ENCODE measurements at regions not wholly inside any gene's neighbourhood (a gene's known extent, or its start where the extent isn't known, plus 50 kb on each side); places are given as distances from the start of the nearest gene placed in this dataset.

DNA sequence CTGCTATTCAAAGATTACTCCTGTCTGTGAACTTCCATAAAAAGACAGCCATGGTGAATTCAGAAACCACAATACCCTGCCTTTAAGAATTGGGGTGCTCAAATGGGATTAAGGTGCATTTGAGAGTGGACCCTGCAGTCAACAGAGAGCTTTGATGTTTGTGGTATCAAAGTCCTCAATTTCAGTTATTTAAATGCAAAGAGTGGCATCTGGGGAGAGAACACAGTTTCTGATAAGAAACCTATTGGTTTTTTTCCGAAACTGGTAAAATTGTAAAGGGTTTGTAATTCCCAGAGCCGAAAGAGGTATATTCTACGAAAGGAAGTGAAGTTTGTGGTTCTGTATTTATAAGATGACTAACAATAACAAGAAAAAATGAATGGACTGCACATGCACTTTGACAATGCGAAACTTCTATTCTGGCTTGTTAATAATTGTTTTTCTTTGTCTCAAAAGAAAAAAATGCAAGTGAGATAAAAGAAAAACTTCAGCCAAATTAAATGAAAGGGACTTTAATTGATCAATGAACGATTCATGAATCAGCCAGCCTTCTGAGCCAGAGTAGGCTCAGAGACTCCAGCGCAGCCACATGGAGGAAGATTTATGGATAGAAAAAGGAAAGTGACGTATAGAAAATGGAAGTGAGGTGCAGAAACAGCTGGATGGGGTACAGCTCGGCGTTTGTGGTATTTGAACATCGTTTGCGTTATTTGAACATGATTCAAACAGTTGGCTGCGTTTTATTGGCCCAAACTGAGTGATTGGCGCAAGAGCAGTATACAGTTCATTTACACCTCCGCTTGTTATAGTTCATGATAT lies 70.5 kb upstream of the DUSP22 start:
- DNase-seq = no peak
- H3K27ac ChIP-seq = no peak overlapping the region
- H3K4me3 ChIP-seq (ENCODE audit: low read depth, low read length) = no peak overlapping the region

DNA sequence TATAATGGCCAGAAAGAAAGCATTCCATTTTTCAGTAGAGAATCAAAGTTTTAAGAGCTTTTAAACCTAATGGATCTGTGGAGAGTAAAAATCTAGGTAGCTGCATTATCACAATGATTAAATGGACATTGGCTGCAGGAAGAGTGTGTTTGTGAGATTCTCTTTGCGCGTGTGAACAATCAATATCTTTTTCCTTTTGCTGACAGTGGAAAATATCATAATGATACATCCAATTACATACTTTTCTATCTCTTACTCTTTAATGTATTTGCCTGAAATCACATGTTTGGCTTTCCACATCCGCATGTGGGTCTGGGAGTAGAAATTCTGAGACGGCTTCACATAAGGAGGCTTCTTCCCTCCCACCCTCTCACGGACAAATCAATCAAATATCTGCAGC lies 69.8 kb upstream of the DUSP22 start:
- TF ChIP-seq, protein P1, sequence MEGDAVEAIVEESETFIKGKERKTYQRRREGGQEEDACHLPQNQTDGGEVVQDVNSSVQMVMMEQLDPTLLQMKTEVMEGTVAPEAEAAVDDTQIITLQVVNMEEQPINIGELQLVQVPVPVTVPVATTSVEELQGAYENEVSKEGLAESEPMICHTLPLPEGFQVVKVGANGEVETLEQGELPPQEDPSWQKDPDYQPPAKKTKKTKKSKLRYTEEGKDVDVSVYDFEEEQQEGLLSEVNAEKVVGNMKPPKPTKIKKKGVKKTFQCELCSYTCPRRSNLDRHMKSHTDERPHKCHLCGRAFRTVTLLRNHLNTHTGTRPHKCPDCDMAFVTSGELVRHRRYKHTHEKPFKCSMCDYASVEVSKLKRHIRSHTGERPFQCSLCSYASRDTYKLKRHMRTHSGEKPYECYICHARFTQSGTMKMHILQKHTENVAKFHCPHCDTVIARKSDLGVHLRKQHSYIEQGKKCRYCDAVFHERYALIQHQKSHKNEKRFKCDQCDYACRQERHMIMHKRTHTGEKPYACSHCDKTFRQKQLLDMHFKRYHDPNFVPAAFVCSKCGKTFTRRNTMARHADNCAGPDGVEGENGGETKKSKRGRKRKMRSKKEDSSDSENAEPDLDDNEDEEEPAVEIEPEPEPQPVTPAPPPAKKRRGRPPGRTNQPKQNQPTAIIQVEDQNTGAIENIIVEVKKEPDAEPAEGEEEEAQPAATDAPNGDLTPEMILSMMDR (IDR thresholded peaks at IDR 0.05; ENCODE audit: low read depth, low read length) = no peak
- Histone ChIP-seq H3K27me3 (ENCODE audit: insufficient read depth, low read depth, severe bottlenecking) (no peaks in the 10 kb centered on the region), H3K9me3 (ENCODE audit: severe bottlenecking) (no peaks in the 10 kb centered on the region), H3K4me3 (ENCODE audit: low read depth, low read length) (no peak overlapping the region), H3K27ac (no peak overlapping the region), H3K36me3 (no peaks in the 10 kb centered on the region)
- DNase-seq = no peak

More for the DNA sequence above, 70.5 kb upstream of the DUSP22 start:
- H3K36me3 ChIP-seq = no peaks in the 10 kb centered on the region
- TF ChIP-seq, protein P1 (IDR thresholded peaks at IDR 0.05; ENCODE audit: low read depth, low read length) = no peak
- no peaks in the 10 kb centered on the region for H3K9me3 ChIP-seq (ENCODE audit: severe bottlenecking)
- no peaks in the 10 kb centered on the region for H3K27me3 ChIP-seq (ENCODE audit: insufficient read depth, low read depth, severe bottlenecking)

DNA sequence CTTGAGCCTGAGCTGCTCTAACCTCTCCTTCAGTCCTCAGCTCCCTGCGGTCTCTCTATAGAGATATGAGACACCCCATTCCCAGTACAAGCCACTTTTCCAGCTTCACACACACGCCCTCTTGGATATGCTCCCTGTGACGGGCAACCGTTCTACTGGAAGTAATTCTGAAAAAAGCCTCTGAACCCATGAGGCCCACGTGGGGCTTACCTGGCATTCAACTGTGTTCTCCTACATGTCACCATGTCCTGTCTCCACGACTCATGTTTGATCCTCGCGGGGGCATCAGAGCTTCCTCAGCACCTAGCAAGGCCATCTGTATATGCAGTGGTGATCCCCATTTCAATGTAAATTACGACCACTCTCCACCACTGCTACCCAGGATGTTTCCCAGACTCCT lies 69.2 kb upstream of the DUSP22 start:
- H3K9me3 ChIP-seq (ENCODE audit: severe bottlenecking) = no peaks in the 10 kb centered on the region
- no peak overlapping the region for H3K27ac ChIP-seq
- no peaks in the 10 kb centered on the region for H3K27me3 ChIP-seq (ENCODE audit: insufficient read depth, low read depth, severe bottlenecking)
- TF ChIP-seq, protein P1 (IDR thresholded peaks at IDR 0.05; ENCODE audit: low read depth, low read length) = no peak
- DNase-seq = no peak
- H3K36me3 ChIP-seq = no peaks in the 10 kb centered on the region
- no peak overlapping the region for H3K4me3 ChIP-seq (ENCODE audit: low read depth, low read length)

DNA sequence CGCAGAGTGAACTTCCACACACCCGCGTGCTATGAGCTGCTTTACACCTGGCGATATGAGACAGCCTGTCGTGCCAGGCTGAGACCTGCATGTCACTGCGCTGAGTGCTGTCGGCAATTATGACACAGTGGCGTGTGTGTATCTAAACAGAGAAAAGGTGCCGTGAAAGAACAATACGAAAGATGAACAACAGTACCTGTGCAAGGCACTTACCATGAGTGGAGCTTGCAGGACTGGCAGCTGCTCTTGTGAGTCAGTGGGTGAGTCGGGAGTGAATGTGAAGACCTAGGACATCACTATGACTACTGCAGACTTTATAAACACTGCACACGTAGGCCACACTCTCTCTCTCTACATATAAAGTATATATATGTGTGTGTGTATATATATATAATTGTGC lies 68.5 kb upstream of the DUSP22 start:
- Histone ChIP-seq H3K36me3 (no peaks in the 10 kb centered on the region), H3K27ac (no peak overlapping the region), H3K27me3 (ENCODE audit: insufficient read depth, low read depth, severe bottlenecking) (no peaks in the 10 kb centered on the region), H3K4me3 (ENCODE audit: low read depth, low read length) (no peak overlapping the region), H3K9me3 (ENCODE audit: severe bottlenecking) (no peaks in the 10 kb centered on the region)
- TF ChIP-seq, protein P1 (IDR thresholded peaks at IDR 0.05; ENCODE audit: low read depth, low read length) = no peak
- DNase-seq = no peak

DNA sequence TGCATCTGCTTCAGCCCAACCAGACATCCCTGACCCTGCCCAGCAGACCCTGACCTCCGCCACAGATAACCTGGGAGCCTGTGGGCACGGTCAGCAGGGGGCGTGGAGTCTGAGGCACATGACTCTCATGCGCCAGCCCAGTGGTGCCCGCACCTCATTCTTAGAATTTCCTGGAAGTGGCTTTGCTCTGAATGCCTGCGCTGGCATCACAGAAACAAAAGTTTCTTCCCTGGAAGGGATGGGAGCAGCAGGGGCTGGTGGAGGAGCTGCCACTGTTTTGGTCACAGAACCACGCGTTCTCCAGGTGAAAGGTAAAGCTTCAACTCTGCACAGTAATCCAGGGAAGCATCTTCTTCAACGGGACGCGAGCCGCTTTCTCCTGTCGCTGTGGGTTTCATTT lies 67.9 kb upstream of the DUSP22 start:
- Histone ChIP-seq H3K36me3 (no peaks in the 10 kb centered on the region), H3K27me3 (ENCODE audit: insufficient read depth, low read depth, severe bottlenecking) (no peaks in the 10 kb centered on the region), H3K4me3 (ENCODE audit: low read depth, low read length) (no peak overlapping the region), H3K27ac (no peak overlapping the region), H3K9me3 (ENCODE audit: severe bottlenecking) (no peaks in the 10 kb centered on the region)
- TF ChIP-seq, protein P1 (IDR thresholded peaks at IDR 0.05; ENCODE audit: low read depth, low read length) = no peak
- DNase-seq = no peak

Measured in WERI-Rb-1 (cell line).